ENCODE measurements at regions not wholly inside any gene's neighbourhood (a gene's known extent, or its start where the extent isn't known, plus 50 kb on each side); places are given as distances from the start of the nearest gene placed in this dataset.

DNA sequence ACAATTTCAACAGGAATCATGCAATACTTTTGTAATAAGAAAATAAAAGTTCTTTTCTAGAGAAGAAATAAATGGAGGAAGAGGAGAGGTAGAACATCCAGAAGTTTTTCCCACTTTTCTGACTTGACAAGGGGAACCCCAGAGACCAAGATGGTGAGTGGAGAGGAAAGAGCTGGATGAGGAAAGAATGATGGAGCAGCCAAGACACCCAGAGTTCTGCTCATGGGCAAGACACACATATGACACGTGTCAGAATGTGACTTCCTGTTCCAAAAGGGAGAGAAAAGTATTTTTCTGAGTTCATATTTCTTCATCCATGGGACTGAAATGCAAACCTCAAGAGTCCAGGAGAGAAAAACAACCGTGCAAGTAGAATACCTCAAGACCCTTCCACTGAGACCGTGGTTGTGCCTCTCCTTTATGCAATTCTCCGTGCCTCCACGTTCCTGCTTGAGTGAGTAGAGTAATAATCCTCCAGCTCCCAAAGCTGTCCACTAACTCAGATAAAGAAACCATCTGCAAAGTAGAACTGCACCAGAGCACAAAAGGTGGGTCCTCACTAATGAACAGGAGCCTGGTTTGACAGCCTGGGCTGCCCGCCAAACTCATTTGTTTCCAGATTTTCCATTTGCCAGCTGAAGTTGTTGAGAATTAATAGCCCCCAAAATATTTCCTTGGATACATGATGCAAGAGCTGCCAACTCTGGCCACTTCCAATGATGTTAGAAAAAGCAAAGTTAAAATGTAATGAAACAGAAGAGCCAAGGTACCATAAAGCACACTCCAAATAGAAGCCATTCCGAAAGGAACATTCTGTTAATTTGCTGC is 272.6 kb upstream of the IGF1R start:
- Histone ChIP-seq H3K4me3 (ENCODE audit: low read length) (no peak overlapping the region), H3K9me3 (ENCODE audit: control insufficient read depth in 2 of 3, low read length in 3 of 3) (no peaks in the 10 kb centered on the region), H3K27ac (ENCODE audit: low read depth, low read length) (no peak overlapping the region), H3K4me1 (ENCODE audit: control insufficient read depth in 2 of 2, insufficient read depth in 2 of 2, low read length in 2 of 2) (no peaks in the 10 kb centered on the region), H3K36me3 (ENCODE audit: control insufficient read depth in 2 of 3, insufficient read depth in 3 of 3, low read length in 3 of 3) (no peaks in the 10 kb centered on the region), H3K27me3 (ENCODE audit: control insufficient read depth in 2 of 2, insufficient read depth in 2 of 2, low read length in 2 of 2) (no peaks in the 10 kb centered on the region)
- H3K27ac Mint-ChIP-seq: no peak overlapping the region
- DNase-seq: no peak
- H3K36me3 Mint-ChIP-seq: no peaks in the 10 kb centered on the region
- H3K4me3 Mint-ChIP-seq: no peak overlapping the region
- peaks cover 0 to 30% (median 16%) of the 10 kb centered on the region in 11 donors for H3K9me3 Mint-ChIP-seq
- no peak for ATAC-seq
- no peaks in the 10 kb centered on the region for H3K4me1 Mint-ChIP-seq
- ChIA-PET POLR2A (no interaction called here), CTCF (no interaction called here)
- peaks cover 4 to 41% (median 36%) of the 10 kb centered on the region in 5 donors for H3K27me3 Mint-ChIP-seq
- intact Hi-C loops (cut with micrococcal nuclease): no loop called here

DNA sequence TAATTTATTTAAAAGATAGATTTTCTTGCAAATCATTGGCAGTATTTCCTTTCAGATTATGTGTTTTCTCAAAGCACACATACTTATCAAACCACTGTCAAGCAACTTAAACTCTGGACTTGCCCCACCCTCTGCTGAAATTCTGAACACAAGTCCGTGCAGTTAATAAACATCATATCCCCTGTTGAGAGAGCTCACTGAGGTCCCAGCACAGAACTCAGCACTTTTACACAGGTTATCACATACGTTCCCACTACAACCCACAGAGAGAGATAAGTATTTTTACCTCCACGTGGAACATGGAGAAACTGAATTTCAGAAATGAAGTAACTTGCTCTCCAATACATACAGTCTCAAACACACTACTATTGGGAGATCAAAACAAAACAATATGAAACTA is 267.6 kb upstream of the IGF1R start:
- Histone ChIP-seq H3K4me3 (ENCODE audit: low read length) (no peak overlapping the region), H3K36me3 (ENCODE audit: control insufficient read depth in 2 of 3, insufficient read depth in 3 of 3, low read length in 3 of 3) (no peaks in the 10 kb centered on the region), H3K4me1 (ENCODE audit: control insufficient read depth in 2 of 2, insufficient read depth in 2 of 2, low read length in 2 of 2) (no peaks in the 10 kb centered on the region), H3K9me3 (ENCODE audit: control insufficient read depth in 2 of 3, low read length in 3 of 3) (no peaks in the 10 kb centered on the region), H3K27ac (ENCODE audit: low read depth, low read length) (no peak overlapping the region), H3K27me3 (ENCODE audit: control insufficient read depth in 2 of 2, insufficient read depth in 2 of 2, low read length in 2 of 2) (peaks cover 0 to 5% of the 10 kb centered on the region in 2 donors)
- no peak overlapping the region for H3K27ac Mint-ChIP-seq
- peaks cover 0 to 30% (median 14%) of the 10 kb centered on the region in 11 donors for H3K9me3 Mint-ChIP-seq
- ChIA-PET POLR2A (no interaction called here), CTCF (no interaction called here)
- DNase-seq (no peak), ATAC-seq (no peak)
- no peaks in the 10 kb centered on the region for H3K36me3 Mint-ChIP-seq
- peaks cover 12 to 48% (median 43%) of the 10 kb centered on the region in 5 donors for H3K27me3 Mint-ChIP-seq
- no peaks in the 10 kb centered on the region for H3K4me1 Mint-ChIP-seq
- H3K4me3 Mint-ChIP-seq: no peak overlapping the region
- intact Hi-C loops (cut with micrococcal nuclease): no loop called here

DNA sequence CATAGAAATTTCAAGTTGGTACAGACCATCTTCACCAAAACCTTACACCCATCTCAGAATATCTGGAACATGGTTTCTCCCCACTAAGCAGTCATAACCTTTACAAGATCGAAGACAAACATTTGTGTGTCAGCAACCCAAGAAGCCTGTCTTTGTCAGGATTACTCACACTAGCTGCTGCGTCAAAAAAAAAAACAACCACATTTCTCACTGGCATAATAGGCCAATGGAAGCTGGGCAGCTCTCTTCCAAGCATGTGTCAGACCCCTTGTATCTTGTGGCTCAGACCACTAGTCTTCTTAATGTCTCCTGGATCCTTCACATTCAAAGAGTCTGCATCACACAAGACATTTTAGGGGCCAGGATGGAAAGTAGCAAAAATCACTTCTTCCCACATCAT is 266.9 kb upstream of the IGF1R start:
- H3K9me3 Mint-ChIP-seq: peaks cover 0 to 30% (median 14%) of the 10 kb centered on the region in 11 donors
- no peak overlapping the region for H3K4me3 ChIP-seq (ENCODE audit: low read length)
- no peaks in the 10 kb centered on the region for H3K4me1 ChIP-seq (ENCODE audit: control insufficient read depth in 2 of 2, insufficient read depth in 2 of 2, low read length in 2 of 2)
- CTCF ChIA-PET: no interaction called here
- DNase-seq (no peak), ATAC-seq (no peak)
- no peaks in the 10 kb centered on the region for H3K36me3 ChIP-seq (ENCODE audit: control insufficient read depth in 2 of 3, insufficient read depth in 3 of 3, low read length in 3 of 3)
- H3K9me3 ChIP-seq (ENCODE audit: control insufficient read depth in 2 of 3, low read length in 3 of 3): no peaks in the 10 kb centered on the region
- peaks cover 12 to 48% (median 42%) of the 10 kb centered on the region in 5 donors for H3K27me3 Mint-ChIP-seq
- H3K4me1 Mint-ChIP-seq: no peaks in the 10 kb centered on the region
- peaks cover 0 to 5% of the 10 kb centered on the region in 2 donors for H3K27me3 ChIP-seq (ENCODE audit: control insufficient read depth in 2 of 2, insufficient read depth in 2 of 2, low read length in 2 of 2)
- no peaks in the 10 kb centered on the region for H3K36me3 Mint-ChIP-seq
- POLR2A ChIA-PET: no interaction called here
- H3K27ac ChIP-seq (ENCODE audit: low read depth, low read length): no peak overlapping the region
- H3K4me3 Mint-ChIP-seq: no peak overlapping the region
- intact Hi-C loops (cut with micrococcal nuclease): no loop called here
- H3K27ac Mint-ChIP-seq: no peak overlapping the region

DNA sequence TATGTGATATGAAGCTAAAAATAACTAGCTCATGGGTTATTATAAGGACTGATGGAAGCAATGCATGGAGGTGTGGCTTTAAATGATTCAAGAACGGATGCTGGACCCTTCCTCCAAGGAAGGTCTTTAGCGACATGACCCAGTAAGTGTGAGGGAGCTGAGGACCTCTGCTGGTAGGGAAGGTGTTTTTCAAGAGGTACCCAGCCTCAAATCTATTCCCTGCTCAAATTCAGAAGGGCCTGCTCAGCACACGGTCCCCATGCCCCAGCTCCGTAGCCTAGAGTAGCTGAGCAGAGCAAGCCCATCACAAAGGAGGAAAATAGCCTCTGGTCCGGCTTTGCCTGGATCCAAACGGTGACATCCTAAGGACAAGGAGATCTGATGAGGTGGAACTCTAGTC is 266.2 kb upstream of the IGF1R start:
- CTCF ChIA-PET: no interaction called here
- H3K27ac Mint-ChIP-seq: no peak overlapping the region

DNA sequence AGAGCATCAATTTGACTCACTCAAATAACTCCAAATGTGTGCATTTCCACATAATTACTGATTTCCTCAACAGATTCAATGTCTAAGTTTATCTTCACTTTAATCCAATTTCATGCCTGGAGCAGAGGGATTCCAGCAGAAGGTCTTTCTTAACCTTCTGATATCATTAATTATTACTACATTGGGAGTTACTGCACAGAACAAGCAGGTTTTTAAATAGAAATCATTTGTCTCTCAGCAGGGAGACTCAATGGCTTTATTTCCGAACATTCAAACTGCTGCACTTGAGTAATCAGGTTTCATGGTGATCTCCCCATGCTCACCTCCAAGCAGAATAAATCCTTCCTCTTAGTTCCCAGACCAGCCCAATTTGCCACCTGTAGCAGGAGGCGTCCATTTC is 264.8 kb upstream of the IGF1R start:
- Histone ChIP-seq H3K27me3 (ENCODE audit: control insufficient read depth in 2 of 2, insufficient read depth in 2 of 2, low read length in 2 of 2) (peaks cover 0 to 5% of the 10 kb centered on the region in 2 donors), H3K4me1 (ENCODE audit: control insufficient read depth in 2 of 2, insufficient read depth in 2 of 2, low read length in 2 of 2) (no peaks in the 10 kb centered on the region), H3K27ac (ENCODE audit: low read depth, low read length) (no peak overlapping the region), H3K4me3 (ENCODE audit: low read length) (no peak overlapping the region), H3K9me3 (ENCODE audit: control insufficient read depth in 2 of 3, low read length in 3 of 3) (no peaks in the 10 kb centered on the region), H3K36me3 (ENCODE audit: control insufficient read depth in 2 of 3, insufficient read depth in 3 of 3, low read length in 3 of 3) (no peaks in the 10 kb centered on the region)
- H3K4me3 Mint-ChIP-seq: no peak overlapping the region
- H3K9me3 Mint-ChIP-seq: peaks cover 0 to 27% (median 7%) of the 10 kb centered on the region in 11 donors
- no peaks in the 10 kb centered on the region for H3K36me3 Mint-ChIP-seq
- DNase-seq (no peak), ATAC-seq (no peak)
- ChIA-PET CTCF (no interaction called here), POLR2A (no interaction called here)
- intact Hi-C loops (cut with micrococcal nuclease): no loop called here
- peaks cover 12 to 55% (median 42%) of the 10 kb centered on the region in 5 donors for H3K27me3 Mint-ChIP-seq
- H3K27ac Mint-ChIP-seq: no peak overlapping the region
- H3K4me1 Mint-ChIP-seq: no peaks in the 10 kb centered on the region

More for the DNA sequence above, 266.2 kb upstream of the IGF1R start:
- Histone ChIP-seq H3K27me3 (ENCODE audit: control insufficient read depth in 2 of 2, insufficient read depth in 2 of 2, low read length in 2 of 2) (peaks cover 0 to 5% of the 10 kb centered on the region in 2 donors), H3K36me3 (ENCODE audit: control insufficient read depth in 2 of 3, insufficient read depth in 3 of 3, low read length in 3 of 3) (no peaks in the 10 kb centered on the region), H3K9me3 (ENCODE audit: control insufficient read depth in 2 of 3, low read length in 3 of 3) (no peaks in the 10 kb centered on the region), H3K4me3 (ENCODE audit: low read length) (no peak overlapping the region), H3K4me1 (ENCODE audit: control insufficient read depth in 2 of 2, insufficient read depth in 2 of 2, low read length in 2 of 2) (no peaks in the 10 kb centered on the region), H3K27ac (ENCODE audit: low read depth, low read length) (no peak overlapping the region)
- Mint-ChIP-seq H3K36me3 (no peaks in the 10 kb centered on the region), H3K9me3 (peaks cover 0 to 30% (median 14%) of the 10 kb centered on the region in 11 donors), H3K27me3 (peaks cover 12 to 50% (median 42%) of the 10 kb centered on the region in 5 donors), H3K4me1 (no peaks in the 10 kb centered on the region), H3K4me3 (no peak overlapping the region)
- intact Hi-C loops (cut with micrococcal nuclease): no loop called here
- ATAC-seq (no peak), DNase-seq (no peak)
- POLR2A ChIA-PET: no interaction called here

DNA sequence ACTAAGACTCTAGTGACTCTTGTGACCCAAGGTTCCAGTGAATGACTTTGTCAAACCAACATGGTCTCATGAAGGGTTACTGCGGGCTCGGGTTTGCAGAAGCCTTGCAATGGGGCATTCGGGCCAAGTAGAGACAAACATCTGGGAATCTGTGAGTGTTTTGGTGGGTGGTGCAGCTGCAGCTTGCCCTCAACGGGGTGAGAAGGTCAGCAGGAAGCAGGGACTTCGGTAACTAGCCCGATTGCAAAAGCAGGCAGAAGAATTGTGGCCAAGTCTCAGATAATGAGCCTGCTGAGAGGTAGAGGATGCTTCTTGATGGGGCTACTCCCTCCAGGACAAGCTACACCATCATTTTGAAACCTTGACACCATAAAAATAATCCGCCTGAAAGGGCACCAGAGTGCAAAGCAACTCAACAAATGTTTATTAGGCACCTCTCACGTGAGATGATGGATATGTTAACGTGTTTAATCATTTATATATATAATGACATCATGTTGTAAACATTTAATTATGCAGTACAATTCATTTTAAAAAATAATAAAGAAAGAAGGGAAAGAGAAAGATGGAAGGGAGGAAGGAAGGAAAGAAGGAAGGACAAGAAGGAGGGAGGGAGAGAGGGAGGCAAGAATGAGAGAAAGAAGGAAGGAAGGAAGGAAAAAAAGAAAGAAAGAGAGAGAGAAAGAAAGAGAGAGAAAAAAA is 263.9 kb upstream of the IGF1R start:
- peaks cover 12 to 51% (median 42%) of the 10 kb centered on the region in 5 donors for H3K27me3 Mint-ChIP-seq
- no peak overlapping the region for H3K27ac ChIP-seq (ENCODE audit: low read depth, low read length)
- ChIA-PET POLR2A (interaction anchor here (0.6 kb wide), 1 partner anchor 7 kb away, joined by 4 read pairs; no protein-coding TSS in a partner anchor), CTCF (no interaction called here)
- H3K27me3 ChIP-seq (ENCODE audit: control insufficient read depth in 2 of 2, insufficient read depth in 2 of 2, low read length in 2 of 2): peaks cover 0 to 5% of the 10 kb centered on the region in 2 donors
- no peaks in the 10 kb centered on the region for H3K36me3 ChIP-seq (ENCODE audit: control insufficient read depth in 2 of 3, insufficient read depth in 3 of 3, low read length in 3 of 3)
- intact Hi-C loops (cut with micrococcal nuclease): no loop called here
- no peaks in the 10 kb centered on the region for H3K4me1 ChIP-seq (ENCODE audit: control insufficient read depth in 2 of 2, insufficient read depth in 2 of 2, low read length in 2 of 2)
- no peaks in the 10 kb centered on the region for H3K4me1 Mint-ChIP-seq
- H3K4me3 Mint-ChIP-seq: no peak overlapping the region
- no peaks in the 10 kb centered on the region for H3K36me3 Mint-ChIP-seq
- no peak for DNase-seq
- no peak for ATAC-seq
- no peak overlapping the region for H3K4me3 ChIP-seq (ENCODE audit: low read length)
- no peaks in the 10 kb centered on the region for H3K9me3 ChIP-seq (ENCODE audit: control insufficient read depth in 2 of 3, low read length in 3 of 3)
- peaks cover 0 to 18% (median 2%) of the 10 kb centered on the region in 11 donors for H3K9me3 Mint-ChIP-seq
- peak overlapping the region in 1 of 9 donors; percentile 12 for H3K27ac Mint-ChIP-seq
